Endothelial cell of umbilical vein (primary cell): ENCODE measurements at regions not wholly inside any gene's neighbourhood (a gene's known extent, or its start where the extent isn't known, plus 50 kb on each side); places are given as distances from the start of the nearest gene placed in this dataset.

ENCODE experiments used
- BruUV-seq: library from RNA; stranded (reverse); fragments of 400-500 nt; replicated peaks from 2 replicates; lab custom pipeline; 2021; lab: Mats Ljungman, UMichigan
- CTCF ChIA-PET: fragments of 300-600, 350-600 bp; sonication (Branson Sonifier 250); formaldehyde crosslinking; loops from one replicate; lab custom pipeline; 2021; ENCODE audit warnings: antibody characterized with exemption, inconsistent platforms; lab: Charles Lee
- POLR2A ChIA-PET: fragments of 300-600, 350-600 bp; sonication (Branson Sonifier 250); formaldehyde crosslinking; loops from one replicate; lab custom pipeline; 2021; ENCODE audit warnings: antibody characterized with exemption, inconsistent platforms; lab: Charles Lee
- DNase-seq: peaks from one replicate; pipeline ENCODE4 v3.0.0-alpha.2; 2011; ENCODE audit warnings: low read depth, low spot score
- FAIRE-seq: peaks from 2 replicates; lab custom pipeline; 2011; peaks lifted over from hg19 to GRCh38; lab: Jason Lieb, UNC
- H2AFZ ChIP-seq: 2 replicates; pipeline ENCODE4 v1.6.0; 2012; ENCODE audit warnings: low read depth, low read length, control low read depth, inconsistent platforms
- H3K27ac ChIP-seq: 2 replicates; pipeline ENCODE4 v1.5.1; 2011; ENCODE audit warnings: low read depth, mild to moderate bottlenecking, control low read depth, low read length, moderate library complexity; ENCODE audit not compliant: insufficient read depth
- H3K27me3 ChIP-seq, 2 experiments: 2 replicates each; pipeline versions ENCODE4 v1.6.0 to v1.6.1; 2011; ENCODE audit warnings: low read length in 2 of 2, mixed read lengths in 1 of 2; ENCODE audit not compliant: control insufficient read depth in 2 of 2, insufficient read depth in 2 of 2
- H3K36me3 ChIP-seq, 2 experiments: 2 replicates in 1 of 2; 3 replicates in 1 of 2; pipeline ENCODE4 v1.5.1; 2011; ENCODE audit warnings: low read length in 2 of 2, mild to moderate bottlenecking in 1 of 2, moderate library complexity in 1 of 2; ENCODE audit not compliant: control insufficient read depth in 2 of 2, insufficient read depth in 2 of 2; ENCODE audit errors: extremely low read depth in 1 of 2
- H3K4me1 ChIP-seq: 3 replicates; pipeline ENCODE4 v1.5.1; 2011; ENCODE audit warnings: mild to moderate bottlenecking, low read length; ENCODE audit not compliant: control insufficient read depth, insufficient read depth; ENCODE audit errors: extremely low read depth
- H3K4me2 ChIP-seq: 2 replicates; pipeline ENCODE4 v1.6.1; 2011; ENCODE audit warnings: low read length, control low read depth, mixed read lengths; ENCODE audit not compliant: insufficient read depth
- H3K4me3 ChIP-seq, 3 experiments: fragments of 200-600 bp in 1 of 3; sonication (generic), shearing (Covaris generic) in 1 of 3; replicated peaks in 1 of 3; 2 replicates each; pipeline ENCODE4 v1.5.1; 2011 to 2016; ENCODE audit warnings: control low read depth in 3 of 3, low read length in 3 of 3, mild to moderate bottlenecking in 2 of 3, inconsistent platforms in 1 of 3, low read depth in 1 of 3, moderate library complexity in 1 of 3; ENCODE audit not compliant: insufficient read depth in 1 of 3
- H3K79me2 ChIP-seq: 2 replicates; pipeline ENCODE4 v1.6.0; 2012; ENCODE audit warnings: low read length, inconsistent platforms; ENCODE audit not compliant: control insufficient read depth, insufficient read depth
- H3K9ac ChIP-seq: replicated peaks from 2 replicates; pipeline ENCODE3; 2011; ENCODE audit warnings: low read length, control low read depth; ENCODE audit not compliant: insufficient read depth; ENCODE audit errors: extremely low read depth
- H3K9me1 ChIP-seq: replicated peaks from 3 replicates; pipeline ENCODE4 v1.6.0; 2011; ENCODE audit warnings: mild to moderate bottlenecking, low read length; ENCODE audit not compliant: control insufficient read depth, insufficient read depth; ENCODE audit errors: extremely low read depth
- H3K9me3 ChIP-seq: replicated peaks from 2 replicates; pipeline ENCODE4 v1.5.1; 2012; ENCODE audit warnings: low read length, inconsistent platforms; ENCODE audit not compliant: control insufficient read depth, insufficient read depth
- H4K20me1 ChIP-seq: replicated peaks from 2 replicates; pipeline ENCODE3; 2011; ENCODE audit warnings: mild to moderate bottlenecking, low read length; ENCODE audit not compliant: control insufficient read depth, insufficient read depth; ENCODE audit errors: extremely low read depth
- CTCF ChIP-seq, 2 donors: IDR thresholded peaks; 1 replicate in 1 of 2; 2 replicates in 1 of 2; pipeline ENCODE4 v1.5.1; 2011; ENCODE audit warnings: low read length in 2 of 2, mild to moderate bottlenecking in 2 of 2, moderate library complexity in 2 of 2, control low read depth in 1 of 2, inconsistent platforms in 1 of 2, low read depth in 1 of 2; ENCODE audit not compliant: insufficient read depth in 1 of 2; ENCODE audit errors: extremely low read depth in 1 of 2
- EZH2 ChIP-seq: IDR thresholded peaks from 2 replicates; pipeline ENCODE4 v1.6.1; 2012; ENCODE audit warnings: borderline replicate concordance, low read depth, mild to moderate bottlenecking, moderate library complexity, low read length, inconsistent platforms; ENCODE audit not compliant: severe bottlenecking
- FOS ChIP-seq: IDR thresholded peaks from 2 replicates; pipeline ENCODE4 v1.6.1; 2011; ENCODE audit warnings: mild to moderate bottlenecking, low read length, moderate library complexity, borderline replicate concordance; ENCODE audit not compliant: insufficient read depth
- GATA2 ChIP-seq: IDR thresholded peaks from 2 replicates; pipeline ENCODE4 v1.7.0; 2011; ENCODE audit warnings: low read depth, mild to moderate bottlenecking, moderate library complexity, mixed read lengths, low read length; ENCODE audit not compliant: insufficient read length, insufficient read depth
- JUN ChIP-seq: IDR thresholded peaks from 2 replicates; pipeline ENCODE4 v1.6.1; 2011; ENCODE audit warnings: borderline replicate concordance, low read depth; ENCODE audit not compliant: insufficient read length, insufficient read depth
- MAX ChIP-seq: IDR thresholded peaks from 2 replicates; pipeline ENCODE4 v1.6.1; 2011; ENCODE audit not compliant: insufficient read depth, insufficient read length
- MYC ChIP-seq: IDR thresholded peaks from one replicate; pipeline ENCODE4 v1.6.1; 2011; ENCODE audit warnings: mild to moderate bottlenecking, low read depth, low read length
- POLR2A ChIP-seq: IDR thresholded peaks from 2 replicates; pipeline ENCODE4 v1.6.1; 2012; ENCODE audit warnings: low read depth, mild to moderate bottlenecking, control low read depth, low read length
- POLR2AphosphoS5 ChIP-seq: IDR thresholded peaks from 2 replicates; pipeline ENCODE4 v1.6.1; 2012; ENCODE audit warnings: low read depth, mild to moderate bottlenecking, control low read depth, low read length, moderate library complexity; ENCODE audit not compliant: insufficient read depth
- dilution Hi-C: fragments of 300-500 bp; cut with MboI; formaldehyde crosslinking; loops from one replicate; pipeline ENCODE4 v1.15.0; 2019; ENCODE audit warnings: low sequenced_read_pairs; ENCODE audit not compliant: extremely low pct_ligation_motif_present
- intact Hi-C: fragments of 100-400 bp; cut with micrococcal nuclease; formaldehyde crosslinking; loops from one replicate; pipeline ENCODE4 v1.10.0; 2022

- no peak overlapping the region for H3K27ac ChIP-seq
- no peak overlapping the region for H3K4me2 ChIP-seq
- ChIA-PET CTCF (no interaction called here), POLR2A (no interaction called here)
- H3K27me3 ChIP-seq = no peaks in the 10 kb centered on the region
- H2AFZ ChIP-seq = no peak overlapping the region
- no peak overlapping the region for H3K4me3 ChIP-seq
- intact Hi-C loops (no loop called here), dilution Hi-C loops (no loop called here)
- no TSS peak for BruUV-seq
- TF ChIP-seq MAX (no peak), POLR2AphosphoS5 (no peak), MYC (no peak), JUN (no peak), EZH2 (no peak), FOS (no peak)
- peaks cover 7% of the 10 kb centered on the region for H3K9me3 ChIP-seq
- FAIRE-seq (no peak), DNase-seq (no peak)
- no peak overlapping the region for H3K9ac ChIP-seq
- H3K79me2 ChIP-seq = no peaks in the 10 kb centered on the region
- H3K9me1 ChIP-seq = no peaks in the 10 kb centered on the region
- no peaks in the 10 kb centered on the region for H4K20me1 ChIP-seq
- H3K36me3 ChIP-seq = no peaks in the 10 kb centered on the region
- no peaks in the 10 kb centered on the region for H3K4me1 ChIP-seq
These were observed 109.1 kb upstream of the ATP10A start for GRCh38 chr15:25972141-25972675.

GRCh38 chr15:25971053-25971452 is 107.9 kb upstream of the ATP10A start:
- Histone ChIP-seq H3K4me2 (no peak overlapping the region), H3K4me3 (no peak overlapping the region), H2AFZ (no peak overlapping the region), H3K4me1 (no peaks in the 10 kb centered on the region), H3K9me1 (no peaks in the 10 kb centered on the region), H3K27me3 (no peaks in the 10 kb centered on the region), H3K27ac (no peak overlapping the region), H3K36me3 (no peaks in the 10 kb centered on the region), H3K9me3 (peaks cover 5% of the 10 kb centered on the region), H4K20me1 (no peaks in the 10 kb centered on the region), H3K79me2 (no peaks in the 10 kb centered on the region), H3K9ac (no peak overlapping the region)
- intact Hi-C loops = no loop called here
- DNase-seq (no peak), FAIRE-seq (no peak)
- CTCF ChIA-PET = no interaction called here
- dilution Hi-C loops = no loop called here
- BruUV-seq = no TSS peak
- POLR2A ChIA-PET = no interaction called here
- TF ChIP-seq JUN = no peak
- TF ChIP-seq CTCF (IDR thresholded peaks at IDR 0.05; ENCODE audit: extremely low read depth in 1 of 2, insufficient read depth in 1 of 2, low read depth in 1 of 2, low read length in 2 of 2) = no peak
- TF ChIP-seq EZH2 = no peak
- TF ChIP-seq GATA2 = no peak
- no peak for TF ChIP-seq POLR2A
- no peak for TF ChIP-seq FOS
- no peak for TF ChIP-seq MAX
- no peak for TF ChIP-seq MYC
- TF ChIP-seq POLR2AphosphoS5 = no peak
